22Rv1 (cell line): ENCODE measurements at regions not wholly inside any gene's neighbourhood (a gene's known extent, or its start where the extent isn't known, plus 50 kb on each side); places are given as distances from the start of the nearest gene placed in this dataset.

Source experiments
- H3K27ac ChIP-seq: fragments of 450-650 bp; 2 replicates; pipeline ENCODE4 v1.5.1; 2017
- CTCF ChIP-seq: fragments of 450-650 bp; IDR thresholded peaks from 2 replicates; pipeline ENCODE4 v1.5.1; 2017; ENCODE audit warnings: mild to moderate bottlenecking
- ZFX ChIP-seq: fragments of 450-650 bp; IDR thresholded peaks from 2 replicates; pipeline ENCODE4 v1.6.1; 2017; ENCODE audit warnings: antibody characterized with exemption, borderline replicate concordance

DNA sequence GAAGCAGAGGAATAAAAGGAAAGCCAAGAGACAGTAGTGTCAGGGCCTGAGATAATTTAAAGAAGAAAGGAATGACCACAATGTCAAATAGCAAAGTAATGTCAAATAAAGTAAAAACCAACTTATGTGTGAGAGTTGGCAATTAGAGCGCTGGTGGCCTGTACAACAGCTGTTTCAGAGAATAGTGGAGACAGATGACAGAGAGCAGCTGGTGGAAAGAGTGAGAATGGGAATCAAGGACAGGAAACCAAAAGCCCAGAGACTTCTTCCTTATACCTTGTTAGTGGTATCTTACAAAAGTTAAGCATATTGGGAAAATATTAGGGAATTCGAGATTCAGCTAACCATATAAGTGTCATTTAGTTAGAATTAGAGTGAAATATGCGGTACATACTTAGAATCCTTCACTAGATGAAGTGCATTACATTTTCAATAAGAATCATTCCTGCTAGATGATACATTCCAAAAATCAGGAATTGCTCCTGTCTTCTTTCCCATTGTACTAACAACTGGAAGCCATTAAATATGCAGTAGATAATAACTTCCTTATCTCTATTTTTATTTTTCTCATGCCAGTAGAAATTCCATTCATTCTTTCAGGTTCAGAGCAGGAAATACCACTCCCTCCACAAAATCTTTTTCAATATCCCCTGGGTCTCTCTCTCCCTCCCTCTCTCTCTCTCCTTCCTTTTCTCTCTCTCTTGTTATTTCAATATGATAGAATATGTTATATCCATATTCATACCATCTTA is 525.4 kb downstream of the CENPC start:
- no peak for TF ChIP-seq ZFX
- TF ChIP-seq CTCF, result no peak
- H3K27ac ChIP-seq, result no peak overlapping the region

DNA sequence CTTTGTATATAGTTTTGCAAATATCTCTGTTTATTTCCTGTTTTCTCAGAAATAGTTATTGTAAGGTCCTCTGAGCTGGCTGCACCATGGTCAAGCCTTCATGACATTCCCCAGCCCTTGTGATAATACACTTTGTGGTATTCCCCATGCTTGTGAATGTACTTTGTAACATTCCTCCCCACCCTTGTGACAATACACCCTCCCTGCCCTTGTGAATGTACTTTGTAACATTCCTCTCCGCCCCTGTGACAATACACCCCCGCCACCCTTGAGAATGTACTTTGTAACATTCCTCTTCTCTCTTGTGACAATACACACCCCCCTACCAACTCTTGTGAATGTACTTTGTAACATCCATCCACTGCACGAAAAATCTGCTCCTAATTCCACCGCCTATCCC is 530.7 kb downstream of the CENPC start:
- TF ChIP-seq ZFX (no peak), CTCF (no peak)
- H3K27ac ChIP-seq, result no peak overlapping the region

- no peak overlapping the region for H3K27ac ChIP-seq
- no peak for TF ChIP-seq CTCF
- no peak for TF ChIP-seq ZFX
Observed at GRCh38 chr4:67006791-67007190, 538.5 kb downstream of the CENPC start.

GRCh38 chr4:66991521-66991920 is 553.8 kb downstream of the CENPC start:
- no peak overlapping the region for H3K27ac ChIP-seq
- TF ChIP-seq ZFX, result no peak
- TF ChIP-seq CTCF, result no peak

GRCh38 chr4:66974665-66975064 is 570.6 kb downstream of the CENPC start:
- H3K27ac ChIP-seq, result no peak overlapping the region
- TF ChIP-seq CTCF (no peak), ZFX (no peak)

- TF ChIP-seq CTCF (no peak), ZFX (no peak)
- H3K27ac ChIP-seq, result no peak overlapping the region
Observed at GRCh38 chr4:66972087-66972486, 573.2 kb downstream of the CENPC start.

DNA sequence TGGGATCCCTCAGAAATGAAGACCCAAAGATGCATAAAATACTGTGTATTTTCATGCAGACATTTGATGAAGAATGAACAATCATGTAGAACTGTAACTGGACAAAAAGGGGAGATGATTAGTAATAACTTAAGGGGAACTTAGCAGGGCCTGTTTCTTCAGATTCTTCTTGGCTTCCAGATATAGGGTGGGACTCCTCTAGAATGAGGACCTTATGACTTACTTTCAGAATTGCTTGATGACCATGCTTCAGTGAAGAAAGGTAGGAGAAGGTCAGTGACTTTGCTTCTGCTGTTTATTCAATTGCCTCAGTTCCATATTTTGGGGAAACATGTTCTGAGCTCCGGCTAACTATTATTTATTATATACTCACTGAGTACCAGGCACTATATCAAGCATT is 580.8 kb downstream of the CENPC start:
- no peak overlapping the region for H3K27ac ChIP-seq
- TF ChIP-seq ZFX (no peak), CTCF (no peak)
